ENCODE measurements at regions not wholly inside any gene's neighbourhood (a gene's known extent, or its start where the extent isn't known, plus 50 kb on each side); places are given as distances from the start of the nearest gene placed in this dataset.

GRCh38 chr22:27429476-27429875 is 372.1 kb downstream of the MN1 start:
- no peak for TF ChIP-seq CTCF (IDR thresholded peaks at IDR 0.05)
- TF ChIP-seq POLR2A (IDR thresholded peaks at IDR 0.05) = no peak

Data from stomach (tissue), 4 donors.